HL-60 (cell line): ENCODE measurements at regions not wholly inside any gene's neighbourhood (a gene's known extent, or its start where the extent isn't known, plus 50 kb on each side); places are given as distances from the start of the nearest gene placed in this dataset.

Experiments used
- DNase-seq, 2 experiments: peaks; one replicate each; pipeline ENCODE4 v3.0.0-alpha.2; 2010 to 2020; ENCODE audit warnings: low read depth in 1 of 2, low spot score in 1 of 2
- H3K27ac ChIP-seq: fragments of 250-450 bp; sonication (Bioruptor Pico); replicated peaks from 2 replicates; pipeline ENCODE4 v1.5.1; 2020; ENCODE audit warnings: mild to moderate bottlenecking, moderate library complexity
- H3K27me3 ChIP-seq: fragments of 250-450 bp; sonication (Bioruptor Pico); 2 replicates; pipeline ENCODE4 v1.5.1; 2021; ENCODE audit warnings: mild to moderate bottlenecking, moderate library complexity; ENCODE audit not compliant: insufficient read depth, poor library complexity, severe bottlenecking
- H3K4me3 ChIP-seq: replicated peaks from 2 replicates; pipeline ENCODE4 v1.5.1; 2011; ENCODE audit warnings: mild to moderate bottlenecking, control low read depth, low read length; ENCODE audit not compliant: insufficient read depth
- GABPA ChIP-seq: IDR thresholded peaks from 2 replicates; pipeline ENCODE4 v1.6.1; 2012; ENCODE audit warnings: low read depth
- POLR2AphosphoS5 ChIP-seq: IDR thresholded peaks from 2 replicates; pipeline ENCODE4 v1.6.1; 2012; ENCODE audit warnings: low read depth
- REST ChIP-seq: IDR thresholded peaks from 2 replicates; pipeline ENCODE4 v1.6.1; 2012; ENCODE audit warnings: low read depth; ENCODE audit not compliant: insufficient replicate concordance
- SPI1 ChIP-seq: IDR thresholded peaks from 2 replicates; pipeline ENCODE4 v1.6.1; 2012; ENCODE audit warnings: low read depth, mild to moderate bottlenecking, borderline replicate concordance
- TF ChIP-seq, protein P1 (sequence below): IDR thresholded peaks from one replicate; pipeline ENCODE4 v1.5.1; 2011; ENCODE audit warnings: low read length, control low read depth, inconsistent platforms; ENCODE audit not compliant: insufficient read depth

DNA sequence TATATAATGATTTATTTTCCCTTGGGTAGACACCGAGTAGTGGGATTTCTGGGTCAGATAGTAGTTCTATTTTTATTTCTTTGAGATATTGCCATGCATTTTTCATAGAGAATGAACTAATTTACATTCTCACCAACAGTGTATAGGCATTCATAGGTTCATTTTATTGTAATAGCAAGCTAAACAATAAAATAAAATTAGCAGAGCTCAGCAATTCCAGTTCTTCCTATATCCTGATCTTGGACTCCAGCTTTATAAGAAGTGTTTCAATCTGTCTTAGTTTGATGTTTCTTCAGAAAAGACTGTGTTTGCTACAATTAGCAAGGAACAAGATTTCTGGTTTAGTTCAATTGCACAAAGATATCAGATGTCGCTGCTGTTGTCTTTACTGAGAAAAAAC lies 1024.4 kb upstream of the LRRTM1 start:
- no peak overlapping the region for H3K4me3 ChIP-seq
- H3K27ac ChIP-seq, result no peak overlapping the region
- DNase-seq, result no peak
- no peaks in the 10 kb centered on the region for H3K27me3 ChIP-seq
- TF ChIP-seq GABPA, result no peak
- TF ChIP-seq REST, result no peak
- TF ChIP-seq POLR2AphosphoS5, result no peak

DNA sequence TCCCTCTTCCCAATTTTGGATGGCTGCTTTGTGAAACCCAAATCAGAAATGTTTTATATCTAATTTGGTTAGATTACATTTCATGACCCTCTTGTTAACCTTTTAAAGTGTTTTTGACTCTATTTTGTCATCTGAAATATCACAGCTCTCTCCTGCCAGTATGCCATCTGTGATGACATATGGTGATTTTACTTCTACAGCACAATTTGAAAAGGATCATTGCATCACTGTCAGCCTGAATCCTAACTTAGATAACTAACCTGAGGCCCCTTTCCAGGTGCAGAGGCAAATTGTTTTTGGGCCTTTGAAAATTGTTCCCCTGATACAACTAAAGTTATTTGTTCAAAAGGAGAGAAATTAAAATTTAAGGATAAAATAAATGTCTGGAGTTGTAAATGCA lies 1023.4 kb upstream of the LRRTM1 start:
- Histone ChIP-seq H3K27me3 (no peaks in the 10 kb centered on the region), H3K27ac (no peak overlapping the region), H3K4me3 (no peak overlapping the region)
- DNase-seq, result no peak
- no peak for TF ChIP-seq GABPA
- no peak for TF ChIP-seq REST
- no peak for TF ChIP-seq SPI1
- TF ChIP-seq, protein P1, sequence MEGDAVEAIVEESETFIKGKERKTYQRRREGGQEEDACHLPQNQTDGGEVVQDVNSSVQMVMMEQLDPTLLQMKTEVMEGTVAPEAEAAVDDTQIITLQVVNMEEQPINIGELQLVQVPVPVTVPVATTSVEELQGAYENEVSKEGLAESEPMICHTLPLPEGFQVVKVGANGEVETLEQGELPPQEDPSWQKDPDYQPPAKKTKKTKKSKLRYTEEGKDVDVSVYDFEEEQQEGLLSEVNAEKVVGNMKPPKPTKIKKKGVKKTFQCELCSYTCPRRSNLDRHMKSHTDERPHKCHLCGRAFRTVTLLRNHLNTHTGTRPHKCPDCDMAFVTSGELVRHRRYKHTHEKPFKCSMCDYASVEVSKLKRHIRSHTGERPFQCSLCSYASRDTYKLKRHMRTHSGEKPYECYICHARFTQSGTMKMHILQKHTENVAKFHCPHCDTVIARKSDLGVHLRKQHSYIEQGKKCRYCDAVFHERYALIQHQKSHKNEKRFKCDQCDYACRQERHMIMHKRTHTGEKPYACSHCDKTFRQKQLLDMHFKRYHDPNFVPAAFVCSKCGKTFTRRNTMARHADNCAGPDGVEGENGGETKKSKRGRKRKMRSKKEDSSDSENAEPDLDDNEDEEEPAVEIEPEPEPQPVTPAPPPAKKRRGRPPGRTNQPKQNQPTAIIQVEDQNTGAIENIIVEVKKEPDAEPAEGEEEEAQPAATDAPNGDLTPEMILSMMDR, result no peak
- no peak for TF ChIP-seq POLR2AphosphoS5

DNA sequence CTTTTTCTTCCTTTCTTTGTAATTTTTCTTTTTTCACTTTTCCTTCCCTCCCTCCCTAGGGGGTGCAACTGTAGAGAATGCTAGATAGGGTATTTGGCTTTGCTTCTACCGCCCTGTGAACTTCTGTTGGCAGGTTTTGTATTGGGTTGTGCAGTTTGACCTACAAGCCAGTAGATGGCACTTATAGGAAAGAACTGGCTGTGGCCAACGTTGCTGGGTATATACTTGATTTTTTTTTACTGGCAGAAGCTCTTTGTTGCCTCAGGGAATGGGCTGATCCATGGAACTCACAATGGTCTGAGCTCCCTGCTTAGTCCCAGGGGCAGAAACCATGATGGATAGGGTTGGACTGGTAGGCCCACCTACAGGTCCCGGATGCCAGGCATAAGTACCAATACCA lies 1019.5 kb upstream of the LRRTM1 start:
- DNase-seq, result no peak
- no peaks in the 10 kb centered on the region for H3K27me3 ChIP-seq
- TF ChIP-seq REST (no peak), POLR2AphosphoS5 (no peak), GABPA (no peak), SPI1 (no peak)
- TF ChIP-seq, protein P1, result no peak
- no peak overlapping the region for H3K27ac ChIP-seq
- no peak overlapping the region for H3K4me3 ChIP-seq
